Loucy (cell line): ENCODE measurements at regions not wholly inside any gene's neighbourhood (a gene's known extent, or its start where the extent isn't known, plus 50 kb on each side); places are given as distances from the start of the nearest gene placed in this dataset.

Experiments
- H2AFZ ChIP-seq: fragments of 200-600 bp; sonication (generic); 2 replicates; pipeline ENCODE4 v1.6.0; 2016; ENCODE audit warnings: antibody characterized with exemption, mild to moderate bottlenecking, low read length, moderate library complexity
- H3F3A ChIP-seq: fragments of 200-600 bp; 2 replicates; pipeline ENCODE4 v1.6.0; 2016; ENCODE audit warnings: antibody characterized with exemption, low read depth, mild to moderate bottlenecking
- H3K27me3 ChIP-seq: fragments of 200-600 bp; sonication (generic); 2 replicates; pipeline ENCODE4 v1.6.1; 2014; ENCODE audit warnings: low read length, mild to moderate bottlenecking; ENCODE audit not compliant: insufficient read depth, poor library complexity, severe bottlenecking
- H3K36me3 ChIP-seq: fragments of 200-600 bp; sonication (generic); 2 replicates; pipeline ENCODE4 v1.6.1; 2016; ENCODE audit warnings: low read length; ENCODE audit not compliant: insufficient read depth
- H3K4me1 ChIP-seq: fragments of 200-600 bp; sonication (generic); 2 replicates; pipeline ENCODE4 v1.5.1; 2014; ENCODE audit warnings: low read length, mild to moderate bottlenecking; ENCODE audit not compliant: insufficient read depth, poor library complexity, severe bottlenecking
- H3K4me2 ChIP-seq: fragments of 200-600 bp; sonication (generic); 2 replicates; pipeline ENCODE4 v1.6.0; 2014; ENCODE audit warnings: antibody characterized with exemption, low read length, low read depth, mild to moderate bottlenecking; ENCODE audit not compliant: poor library complexity, severe bottlenecking
- H3K4me3 ChIP-seq: fragments of 200-600 bp; sonication (generic); 2 replicates; pipeline ENCODE4 v1.5.1; 2014; ENCODE audit warnings: low read length, mild to moderate bottlenecking, mixed read lengths; ENCODE audit not compliant: poor library complexity, severe bottlenecking
- H3K79me2 ChIP-seq: fragments of 200-600 bp; sonication (generic); 2 replicates; pipeline ENCODE4 v1.6.1; 2014; ENCODE audit warnings: low read length; ENCODE audit not compliant: insufficient read depth
- H3K9ac ChIP-seq: fragments of 200-600 bp; sonication (generic); 2 replicates; pipeline ENCODE4 v1.6.0; 2014; ENCODE audit warnings: mild to moderate bottlenecking, low read depth, low read length, moderate library complexity; ENCODE audit not compliant: poor library complexity, severe bottlenecking
- H3K9me2 ChIP-seq: fragments of 200-600 bp; sonication (generic); replicated peaks from 2 replicates; pipeline ENCODE4 v1.6.1; 2016; ENCODE audit warnings: low read depth, low read length, mixed read lengths
- H3K9me3 ChIP-seq: fragments of 200-600 bp; sonication (generic); 2 replicates; pipeline ENCODE4 v1.6.1; 2014; ENCODE audit warnings: mild to moderate bottlenecking, antibody characterized with exemption, low read length, low read depth; ENCODE audit not compliant: insufficient read depth
- H4K20me1 ChIP-seq: fragments of 200-600 bp; sonication (generic); 2 replicates; pipeline ENCODE4 v1.6.0; 2014; ENCODE audit warnings: antibody characterized with exemption, low read length, mild to moderate bottlenecking; ENCODE audit not compliant: insufficient read depth, poor library complexity, severe bottlenecking
- CTCF ChIP-seq: fragments of 200-600 bp; sonication (generic); conservative IDR thresholded peaks from 2 replicates; pipeline ENCODE4 v1.5.1; 2014; ENCODE audit warnings: mild to moderate bottlenecking, antibody characterized with exemption, low read length
- EZH2phosphoT487 ChIP-seq: fragments of 200-600 bp; IDR thresholded peaks from 2 replicates; pipeline ENCODE4 v1.6.1; 2018; ENCODE audit warnings: antibody characterized with exemption, mild to moderate bottlenecking, moderate library complexity, borderline replicate concordance

GRCh38 chr15:47422881-47423665, 294.2 kb upstream of the SEMA6D start:
- no peak overlapping the region for H2AFZ ChIP-seq
- H3F3A ChIP-seq, result no peaks in the 10 kb centered on the region
- no peak overlapping the region for H3K4me2 ChIP-seq
- no peaks in the 10 kb centered on the region for H3K36me3 ChIP-seq
- H3K4me3 ChIP-seq, result no peak overlapping the region
- H3K79me2 ChIP-seq, result no peaks in the 10 kb centered on the region
- no peaks in the 10 kb centered on the region for H3K9me2 ChIP-seq
- H3K4me1 ChIP-seq, result no peaks in the 10 kb centered on the region
- TF ChIP-seq CTCF, result no peak
- no peak for TF ChIP-seq EZH2phosphoT487
- no peak overlapping the region for H3K9ac ChIP-seq
- H3K9me3 ChIP-seq, result no peaks in the 10 kb centered on the region
- H4K20me1 ChIP-seq, result no peaks in the 10 kb centered on the region
- H3K27me3 ChIP-seq, result no peaks in the 10 kb centered on the region

GRCh38 chr15:47427463-47427862, 289.8 kb upstream of the SEMA6D start:
- H3K36me3 ChIP-seq, result no peaks in the 10 kb centered on the region
- no peak overlapping the region for H2AFZ ChIP-seq
- no peak overlapping the region for H3K4me2 ChIP-seq
- H3K9me3 ChIP-seq, result no peaks in the 10 kb centered on the region
- H3K4me1 ChIP-seq, result no peaks in the 10 kb centered on the region
- no peaks in the 10 kb centered on the region for H3F3A ChIP-seq
- no peak overlapping the region for H3K9ac ChIP-seq
- no peaks in the 10 kb centered on the region for H3K9me2 ChIP-seq
- H4K20me1 ChIP-seq, result no peaks in the 10 kb centered on the region
- H3K4me3 ChIP-seq, result no peak overlapping the region
- H3K79me2 ChIP-seq, result no peaks in the 10 kb centered on the region
- TF ChIP-seq CTCF (no peak), EZH2phosphoT487 (no peak)
- no peaks in the 10 kb centered on the region for H3K27me3 ChIP-seq

GRCh38 chr15:47429376-47429775, 287.9 kb upstream of the SEMA6D start:
- Histone ChIP-seq H3K9me3 (no peaks in the 10 kb centered on the region), H3K27me3 (no peaks in the 10 kb centered on the region), H3K9ac (no peak overlapping the region), H3K36me3 (no peaks in the 10 kb centered on the region), H4K20me1 (no peaks in the 10 kb centered on the region), H3K9me2 (no peaks in the 10 kb centered on the region), H3K4me3 (no peak overlapping the region), H2AFZ (no peak overlapping the region), H3K4me2 (no peak overlapping the region), H3F3A (no peaks in the 10 kb centered on the region), H3K79me2 (no peaks in the 10 kb centered on the region), H3K4me1 (no peaks in the 10 kb centered on the region)
- TF ChIP-seq EZH2phosphoT487, result no peak
- TF ChIP-seq CTCF, result no peak
